HG03439 (cell line): ENCODE measurements at regions not wholly inside any gene's neighbourhood (a gene's known extent, or its start where the extent isn't known, plus 50 kb on each side); places are given as distances from the start of the nearest gene placed in this dataset.

Source experiments
- ATAC-seq: cut with Tn5 transposase; IDR thresholded peaks from one replicate; pipeline ENCODE4 v1.9.1; 2021; ENCODE audit warnings: mild to moderate bottlenecking, moderate library complexity; ENCODE audit not compliant: unreplicated experiment

DNA sequence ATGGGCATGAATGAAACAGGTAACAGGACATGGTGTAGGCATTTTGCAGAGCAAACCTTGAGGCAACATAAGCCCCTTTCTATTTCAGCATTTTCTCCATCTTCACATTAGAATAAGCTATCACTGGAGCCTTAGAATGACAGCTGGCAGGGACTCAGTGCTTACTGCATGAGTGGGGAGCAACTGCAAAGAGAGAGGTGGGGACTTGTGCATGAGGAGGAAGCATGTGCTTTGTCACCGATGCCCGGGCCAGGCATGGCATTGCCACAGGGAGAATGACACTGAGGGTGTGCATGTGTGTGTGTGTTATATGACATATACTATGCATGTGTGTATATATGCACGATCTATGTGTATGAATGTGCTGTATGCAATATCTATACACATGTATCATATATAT, 258.2 kb upstream of the RAB6C start:
- ATAC-seq, result no peak

DNA sequence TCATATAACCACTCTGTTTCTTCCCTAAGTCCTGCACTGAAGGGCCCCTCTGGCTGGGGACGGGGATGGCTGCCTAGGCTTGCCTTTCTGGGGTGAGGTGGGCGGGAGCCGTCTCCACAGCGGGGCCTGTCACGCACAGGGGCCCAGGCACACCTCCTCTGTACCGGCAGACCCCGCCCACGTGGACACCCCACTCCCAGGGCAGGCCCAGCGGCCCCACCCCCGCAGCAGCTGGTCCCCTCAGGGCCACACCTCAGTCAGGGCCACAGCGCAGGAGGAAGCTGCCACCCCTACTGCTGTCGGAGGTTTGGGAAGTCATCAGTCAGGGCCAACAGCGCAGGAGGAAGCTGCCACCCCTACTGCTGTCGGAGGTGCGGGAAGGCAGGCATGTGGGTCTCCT, 257.6 kb upstream of the RAB6C start:
- no peak for ATAC-seq

DNA sequence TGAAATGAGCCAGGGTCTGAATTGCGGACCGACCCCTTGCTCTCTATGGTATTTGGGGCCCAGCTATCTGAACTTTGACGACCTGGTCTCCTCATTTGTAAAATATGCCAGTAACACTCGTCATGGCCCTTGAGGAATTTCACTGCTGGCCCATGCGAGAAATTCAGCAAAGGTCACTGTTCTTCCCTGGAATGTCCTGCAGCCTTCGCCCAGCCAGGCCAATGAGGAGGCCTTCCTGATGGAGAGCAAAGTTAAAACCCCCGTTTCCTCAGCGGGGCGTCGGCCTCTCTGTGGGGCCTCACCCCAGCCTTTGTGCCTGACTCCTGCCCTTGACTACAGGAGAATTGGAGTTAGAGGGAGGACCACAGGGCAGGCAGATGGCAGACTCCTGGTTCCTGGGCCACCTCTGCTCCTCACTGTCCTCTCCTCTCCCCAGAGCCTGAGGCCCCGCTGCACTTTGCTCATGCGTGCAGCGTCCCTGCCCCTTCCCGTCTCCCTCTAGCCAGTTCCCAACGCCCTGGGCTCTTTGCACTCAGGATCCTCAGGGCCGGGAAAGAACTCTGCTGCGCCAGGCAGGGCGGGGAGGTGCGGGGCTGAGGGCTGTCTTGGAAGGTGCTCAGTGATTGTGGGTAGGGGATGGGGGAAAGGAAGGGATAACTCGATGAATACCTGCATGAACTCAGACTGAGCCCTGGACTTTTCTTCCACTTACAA, 257.0 kb upstream of the RAB6C start:
- no peak for ATAC-seq

DNA sequence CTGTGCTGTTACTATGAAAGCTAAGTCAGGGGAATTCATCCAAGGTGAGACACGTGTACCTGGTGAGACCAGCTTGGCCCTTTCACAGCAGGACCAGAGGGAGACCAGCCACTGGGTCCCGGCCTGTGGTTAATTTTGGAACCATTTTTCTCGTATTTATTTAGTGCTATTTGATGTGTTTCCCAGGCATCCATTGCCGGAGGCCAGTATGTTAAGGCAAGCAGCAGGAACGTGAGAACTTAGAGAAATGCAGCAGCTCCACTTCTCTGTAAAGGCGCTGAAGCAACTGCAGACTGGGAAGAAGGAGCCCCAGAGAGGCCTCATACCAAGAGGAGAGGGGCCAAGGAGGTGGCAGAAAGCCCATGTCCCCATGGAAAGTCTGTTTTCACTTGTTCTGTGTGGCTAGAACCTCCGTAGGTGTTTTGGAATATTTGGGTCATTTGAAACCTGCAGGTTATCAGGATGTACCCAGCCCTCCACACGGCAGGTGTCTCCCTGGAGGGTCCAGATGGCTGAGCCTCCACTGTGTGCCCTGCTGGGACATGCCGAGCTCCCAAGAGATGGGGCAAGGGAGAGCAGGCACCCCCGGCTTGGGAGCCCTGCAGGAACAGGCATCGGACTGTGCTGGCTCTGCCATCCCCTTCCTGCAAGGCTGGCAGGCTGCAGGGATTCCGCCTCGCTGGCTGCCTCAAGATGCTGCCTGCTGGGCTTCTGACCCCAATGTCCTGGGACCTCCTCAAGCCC, 256.0 kb upstream of the RAB6C start:
- no peak for ATAC-seq

DNA sequence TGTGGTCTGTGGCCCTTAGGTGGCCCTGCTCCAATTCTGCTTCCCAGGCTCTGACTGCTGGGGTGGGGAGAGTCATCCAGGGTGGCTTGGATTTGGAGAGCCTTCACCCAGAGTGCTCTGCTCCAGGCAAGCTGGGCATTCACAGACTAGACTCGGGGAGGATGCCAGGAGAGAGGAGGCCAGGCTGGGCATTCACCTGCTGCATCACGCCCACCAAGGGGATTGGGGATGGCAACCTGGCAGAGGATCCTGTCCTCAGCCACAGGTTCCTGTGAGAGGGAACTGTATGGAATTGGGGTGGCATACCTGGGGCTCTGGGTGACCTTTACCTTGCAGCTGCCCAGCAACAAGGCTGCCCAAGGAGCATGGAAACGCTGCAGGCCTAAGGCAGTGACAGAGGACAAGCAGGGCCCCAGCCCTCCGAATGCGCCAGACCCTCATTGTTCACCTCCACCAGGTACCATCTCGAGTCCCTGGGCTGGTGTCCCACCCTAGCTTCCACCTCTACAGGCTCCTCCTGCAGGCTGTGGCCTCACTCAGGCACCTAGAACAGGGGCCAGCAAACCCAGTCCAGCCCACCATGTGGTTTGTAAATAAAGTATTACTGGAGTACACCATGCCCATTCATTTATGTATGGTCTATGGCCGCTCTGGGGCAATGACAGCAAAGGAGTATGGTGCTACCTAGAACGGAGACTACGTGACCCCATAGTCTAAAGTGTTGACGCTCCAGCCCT, 255.3 kb upstream of the RAB6C start:
- ATAC-seq, result no peak

DNA sequence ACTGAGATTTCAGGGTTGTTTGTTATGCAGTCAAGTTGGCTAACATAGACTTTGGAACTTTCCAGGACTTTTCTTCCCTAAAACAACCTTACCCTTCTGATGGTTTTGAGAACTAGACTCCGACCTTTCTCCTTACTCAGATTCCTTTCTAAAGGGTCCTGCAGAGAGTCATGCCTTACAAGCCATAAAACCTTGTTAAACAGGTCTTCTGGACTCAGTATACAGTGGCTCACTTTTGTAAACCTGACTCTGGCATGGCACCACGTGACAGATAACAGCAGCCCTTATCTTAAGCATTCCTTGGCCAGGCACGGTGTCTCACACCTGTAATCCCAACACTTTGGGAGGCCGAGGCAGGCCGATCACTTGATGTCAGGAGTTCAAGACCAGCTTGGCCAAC, 253.2 kb upstream of the RAB6C start:
- ATAC-seq, result no peak

DNA sequence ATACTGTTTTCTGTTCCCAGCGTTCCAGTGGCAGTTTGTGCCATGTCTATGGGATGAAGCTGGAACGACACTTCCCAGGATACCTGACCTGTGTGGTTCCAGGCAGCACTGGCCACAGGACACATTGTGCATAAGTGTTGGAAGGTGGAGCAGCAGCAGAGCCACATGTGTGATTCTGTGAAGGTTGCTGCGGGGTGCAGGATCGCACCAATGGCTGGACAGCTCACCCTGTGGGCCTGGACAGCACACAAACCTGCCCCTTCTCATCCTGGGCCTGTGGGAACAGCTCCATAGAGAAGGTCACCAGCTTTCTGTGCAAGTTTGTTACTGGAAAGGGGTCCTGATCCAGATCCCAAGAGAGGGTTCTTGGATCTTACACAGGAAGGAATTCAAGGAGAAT, 252.2 kb upstream of the RAB6C start:
- no peak for ATAC-seq

DNA sequence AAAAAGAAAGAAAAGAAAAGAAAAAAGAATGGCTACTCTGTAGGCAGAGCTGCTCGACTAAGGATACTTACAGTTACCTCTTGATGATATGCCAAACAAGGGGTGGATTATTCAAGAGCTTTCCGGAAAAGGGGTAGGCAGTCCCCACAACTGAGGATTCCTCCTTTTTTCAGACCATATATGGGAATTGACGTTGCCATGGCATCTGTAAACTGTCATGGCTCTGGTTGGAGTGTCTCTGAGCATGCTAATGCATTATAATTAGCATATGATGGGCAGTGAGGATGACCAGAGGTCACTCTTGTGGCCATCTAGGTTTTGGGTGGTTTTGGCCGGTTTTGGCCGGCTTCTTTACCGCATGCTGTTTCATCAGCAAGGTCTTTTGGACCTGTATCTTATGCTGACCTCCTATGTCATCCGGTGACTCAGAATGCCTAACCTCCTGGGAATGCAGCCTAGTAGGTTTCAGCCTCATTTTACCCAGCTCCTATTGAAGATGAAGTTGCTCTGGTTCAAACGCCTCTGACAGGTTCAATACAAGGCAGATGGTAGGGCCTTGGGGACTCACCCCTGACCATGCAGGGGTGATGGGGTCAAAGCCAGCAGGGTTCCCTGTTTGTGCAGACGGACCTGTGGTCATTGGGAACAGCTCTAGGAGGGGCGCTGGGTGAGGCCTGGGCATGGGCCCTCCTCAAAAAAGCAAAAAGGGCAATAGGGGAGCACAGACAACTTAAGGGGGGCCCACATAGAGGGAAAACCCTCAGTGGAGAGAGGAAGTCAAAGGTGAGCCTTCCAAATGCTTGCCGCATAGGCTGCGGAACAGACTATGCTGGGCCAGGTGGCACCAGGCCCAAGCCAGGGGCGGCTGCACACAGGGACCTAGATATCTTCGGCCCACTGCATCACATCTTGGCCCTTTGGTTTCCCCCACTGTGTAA, 251.2 kb upstream of the RAB6C start:
- ATAC-seq, result no peak

DNA sequence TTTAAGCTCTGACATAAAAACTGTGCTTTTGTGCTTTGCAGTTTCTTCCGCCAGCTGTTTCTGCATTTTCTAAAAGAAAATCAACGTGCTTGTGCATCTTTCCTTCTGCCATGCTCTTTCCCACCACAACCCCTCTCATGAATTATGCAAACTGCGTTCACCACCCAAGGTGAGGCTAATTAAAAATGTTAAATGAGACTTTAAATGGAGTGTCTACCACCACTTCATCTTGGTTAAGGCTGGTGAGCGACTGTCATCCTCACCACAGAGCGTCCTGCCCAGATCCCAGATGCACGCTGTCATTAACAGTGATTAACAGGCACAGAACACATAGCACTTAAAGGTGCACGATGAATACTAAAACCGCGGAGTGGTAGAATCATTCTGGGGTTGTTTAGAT, 250.5 kb upstream of the RAB6C start:
- ATAC-seq, result no peak

DNA sequence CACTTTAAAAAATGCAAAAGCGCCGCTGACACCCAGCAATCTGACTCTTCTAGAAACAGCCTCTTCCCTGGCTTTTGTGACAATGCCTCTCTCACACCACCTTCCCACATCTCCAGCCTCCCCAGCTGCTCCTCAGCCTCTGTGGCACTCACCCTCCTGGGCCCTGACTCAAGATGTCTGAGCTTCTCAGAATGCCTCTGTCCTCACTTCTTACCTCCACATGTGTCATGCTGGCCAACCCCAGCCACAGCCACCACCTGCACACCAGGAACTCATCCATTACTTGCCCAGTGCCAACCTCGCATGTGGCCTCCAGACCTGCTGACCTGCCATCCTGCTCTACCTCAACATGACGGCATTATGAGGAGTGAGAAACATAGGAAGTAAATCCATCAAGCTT, 249.8 kb upstream of the RAB6C start:
- ATAC-seq, result no peak

DNA sequence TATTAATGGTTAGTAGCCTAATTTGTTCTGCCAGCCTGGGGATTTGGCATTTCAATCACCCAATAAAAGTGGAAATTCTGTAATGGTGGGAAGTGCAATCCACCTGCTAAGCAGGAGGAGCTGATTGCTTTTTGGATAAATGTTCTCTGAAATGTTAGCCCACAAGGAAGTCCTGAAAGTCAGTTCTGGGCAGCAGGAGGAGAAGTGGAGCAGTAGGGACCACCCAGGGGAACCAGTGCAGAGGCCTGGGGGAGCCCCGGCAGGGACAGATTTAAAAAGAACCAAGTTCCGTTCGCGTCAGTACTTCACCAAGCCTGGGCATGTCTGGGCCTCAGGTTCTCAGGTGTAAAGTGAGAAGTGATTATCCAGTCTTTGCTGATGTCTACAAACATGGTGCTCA, 248.5 kb upstream of the RAB6C start:
- no peak for ATAC-seq

DNA sequence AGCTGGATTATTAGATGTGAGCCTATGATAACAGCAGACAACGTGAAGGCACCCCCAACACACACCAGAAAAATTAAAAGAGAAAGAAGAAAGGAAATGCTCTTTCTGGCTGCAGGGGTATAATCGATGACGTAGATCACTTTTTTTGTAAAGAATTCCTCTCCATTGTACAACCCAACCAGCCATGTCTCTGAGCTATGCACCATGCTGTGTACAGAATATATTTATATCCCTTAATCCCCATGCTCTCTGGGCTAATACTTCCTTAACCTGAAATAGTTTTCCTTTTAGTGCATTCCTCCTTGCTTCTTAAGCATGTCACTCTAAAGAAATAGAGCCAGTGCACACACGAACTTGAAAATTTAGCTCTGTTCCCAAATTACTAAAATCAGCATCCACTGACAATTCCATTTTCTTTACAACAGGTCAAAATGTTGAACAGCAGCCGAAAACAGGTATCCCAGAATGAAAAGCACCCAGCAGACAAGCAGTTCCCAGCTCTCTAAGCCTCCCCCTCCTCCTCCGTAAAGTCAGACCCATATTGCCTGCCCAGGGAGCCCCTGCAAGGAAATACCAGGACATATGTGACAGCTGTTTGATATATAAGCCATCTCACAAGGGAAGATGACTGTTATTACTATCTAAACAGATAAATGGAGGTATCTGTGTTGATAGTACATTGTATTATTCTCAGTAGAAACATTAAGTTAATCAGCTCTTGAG, 247.4 kb upstream of the RAB6C start:
- ATAC-seq, result no peak

DNA sequence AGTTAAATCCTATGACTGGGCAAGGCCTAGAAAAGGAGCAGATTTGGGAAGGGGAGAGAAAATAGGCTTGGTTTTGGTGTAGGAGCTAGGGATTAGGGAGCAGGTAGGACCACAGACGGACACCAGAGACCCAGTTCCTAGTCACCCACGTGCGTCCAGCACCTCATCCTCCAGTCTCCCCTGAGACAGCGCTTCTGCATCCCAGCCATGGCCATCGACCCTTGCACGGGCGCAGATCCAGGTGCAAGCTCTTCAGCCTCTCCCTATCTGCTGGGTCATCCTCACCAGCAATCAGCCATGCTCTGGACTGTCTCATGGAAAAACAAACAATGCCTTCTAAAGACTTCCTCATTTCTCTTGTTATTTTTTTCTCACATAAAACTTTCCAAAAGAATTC, 246.8 kb upstream of the RAB6C start:
- no peak for ATAC-seq

DNA sequence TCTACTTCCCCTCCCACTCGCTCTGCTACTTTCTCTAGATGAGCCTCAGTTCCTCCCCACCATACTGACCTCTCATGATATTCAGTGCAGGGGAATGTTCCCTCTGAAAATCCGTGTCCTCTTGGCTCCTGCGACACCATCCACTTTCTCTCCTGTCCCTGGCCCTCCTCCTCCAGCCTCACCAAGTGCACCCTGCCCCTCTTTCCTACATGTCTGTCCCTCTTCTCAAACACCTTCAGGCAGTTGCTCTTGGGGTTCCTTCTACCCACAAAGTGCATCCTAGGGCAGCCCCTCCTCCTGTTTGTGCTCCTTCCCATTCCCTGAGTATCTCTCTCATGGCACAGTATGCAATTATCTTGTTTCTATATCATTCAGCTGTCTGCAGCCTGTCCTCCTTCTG, 246.4 kb upstream of the RAB6C start:
- ATAC-seq, result no peak

DNA sequence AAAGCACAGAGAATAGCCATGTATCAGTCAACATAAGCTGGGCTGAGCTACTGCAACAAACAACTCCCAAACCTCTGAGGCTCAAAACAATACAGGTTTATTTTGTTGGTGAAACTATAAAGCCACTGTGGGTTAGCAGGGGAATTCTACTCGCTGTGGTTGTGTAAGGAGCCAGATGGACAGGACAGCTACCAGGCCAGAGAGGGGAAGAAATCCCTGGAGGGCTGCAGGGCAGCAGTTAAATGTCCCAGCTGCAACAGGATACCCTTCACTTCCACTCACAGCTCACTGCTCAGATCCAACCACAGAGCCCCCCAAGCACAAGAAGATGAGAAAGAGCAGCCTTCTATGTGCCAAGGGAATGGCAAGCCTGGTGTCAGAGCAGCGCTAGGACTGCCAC, 245.9 kb upstream of the RAB6C start:
- ATAC-seq, result no peak

DNA sequence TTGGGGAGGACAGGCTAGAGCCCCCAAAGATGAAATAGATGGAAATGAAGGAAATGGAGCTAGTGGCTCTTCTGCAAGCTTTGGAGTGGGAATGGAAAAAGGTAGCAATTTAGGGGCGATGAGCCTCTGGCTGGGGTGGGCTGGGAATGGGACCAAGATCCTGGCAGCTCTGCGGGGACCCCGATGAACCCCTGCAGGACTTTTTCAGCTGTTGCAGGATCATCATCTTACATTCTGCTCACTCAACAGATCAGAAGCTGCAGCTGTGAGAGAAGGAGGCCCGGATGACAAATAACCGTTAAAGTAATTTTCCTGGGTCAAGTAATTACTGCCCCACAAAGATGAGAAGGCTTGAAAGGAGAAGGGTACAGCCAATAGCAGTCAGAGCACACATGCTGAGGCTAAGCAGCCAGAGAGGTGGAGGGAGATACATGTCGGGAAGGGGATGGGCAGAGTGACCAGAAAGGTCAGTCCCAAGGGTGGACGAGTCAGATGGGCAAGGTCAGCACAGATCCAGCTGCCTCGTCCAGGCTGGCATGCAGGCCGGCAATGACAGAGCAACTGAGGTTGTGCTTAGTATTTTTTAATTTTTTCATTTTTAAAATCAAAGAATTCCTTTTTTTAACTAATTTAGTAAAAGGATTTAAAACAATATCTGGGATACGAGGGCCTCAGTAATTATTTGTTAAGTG, 245.0 kb upstream of the RAB6C start:
- no peak for ATAC-seq

DNA sequence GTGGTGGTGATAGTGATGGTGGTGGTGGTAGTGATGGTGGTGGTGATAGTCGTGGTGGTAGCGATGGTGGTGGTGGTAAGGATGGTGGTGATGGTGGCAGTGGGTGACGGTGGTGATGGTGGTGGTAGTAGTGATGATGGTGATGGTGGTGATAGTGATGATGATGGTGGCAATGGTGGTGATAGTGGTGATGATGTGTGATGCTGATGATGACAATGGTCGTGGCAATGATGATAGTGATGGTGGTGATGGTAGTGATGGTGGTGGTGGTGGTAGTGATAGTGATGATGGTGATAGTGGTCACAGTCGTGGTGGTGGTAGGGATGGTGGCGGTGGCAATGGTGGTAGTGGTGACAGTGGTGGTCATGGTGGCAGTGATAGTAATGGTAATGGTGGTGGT, 243.9 kb upstream of the RAB6C start:
- ATAC-seq, result no peak

DNA sequence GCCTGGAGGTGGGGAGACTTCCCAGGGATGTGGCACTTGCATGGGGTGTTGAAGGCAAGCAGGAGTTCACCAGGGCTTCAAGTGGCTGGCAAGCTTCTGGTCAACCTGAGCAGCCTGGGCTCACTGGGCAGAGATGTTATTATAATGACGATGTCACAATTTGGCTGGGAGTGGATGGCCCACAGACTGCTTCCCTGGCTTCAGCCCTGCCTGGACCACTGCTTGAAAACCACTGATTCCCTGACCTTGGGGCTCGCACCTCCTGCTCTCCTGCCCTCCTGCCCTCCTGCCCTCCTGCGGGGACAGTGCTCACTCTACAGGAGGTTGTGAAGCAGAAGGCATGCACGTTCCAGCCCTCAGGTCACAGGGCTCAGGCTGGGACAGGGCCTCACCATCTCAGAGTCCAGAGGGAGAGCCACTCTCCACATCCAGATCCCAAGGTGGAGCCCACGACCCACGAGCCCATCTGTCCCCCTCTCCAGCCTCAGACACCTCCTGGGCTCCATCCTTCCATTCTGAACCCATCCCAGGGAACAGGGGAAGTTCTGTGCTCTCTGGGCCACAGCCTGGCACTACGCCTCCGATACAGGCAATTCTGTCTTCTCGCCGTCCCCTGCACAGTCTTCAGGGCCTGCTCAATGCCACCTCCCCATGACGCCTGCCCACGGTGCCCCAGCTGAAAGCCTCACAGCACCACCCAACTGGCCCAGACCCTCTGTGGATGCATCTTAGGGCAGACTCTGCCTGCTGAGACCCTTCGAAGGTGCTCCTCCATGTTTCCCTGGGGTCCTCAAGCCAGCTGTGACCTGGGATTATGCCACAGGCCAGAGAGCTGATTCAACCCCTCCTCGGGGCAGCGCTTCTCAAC, 241.6 kb upstream of the RAB6C start:
- no peak for ATAC-seq

DNA sequence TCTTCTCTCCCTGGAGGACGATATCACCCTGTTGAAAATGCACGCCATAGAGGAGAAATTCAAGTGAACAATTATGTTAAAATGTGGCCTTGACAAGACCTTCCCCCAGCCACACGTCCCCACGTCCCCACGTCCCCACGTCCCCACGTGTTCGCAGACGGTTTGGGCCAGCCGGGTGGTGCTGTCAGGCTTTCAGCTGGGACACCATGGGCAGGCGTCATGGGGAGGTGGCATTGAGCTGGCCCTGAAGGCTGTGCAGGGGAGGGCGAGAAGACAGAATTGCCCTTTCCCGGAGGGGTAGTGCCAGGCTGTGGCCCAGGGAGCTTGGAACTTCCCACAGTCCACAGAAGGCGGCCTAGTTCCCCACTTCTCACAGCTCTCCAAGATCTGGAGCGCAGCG, 240.7 kb upstream of the RAB6C start:
- no peak for ATAC-seq
